GM12892 (cell line): ENCODE measurements at regions not wholly inside any gene's neighbourhood (a gene's known extent, or its start where the extent isn't known, plus 50 kb on each side); places are given as distances from the start of the nearest gene placed in this dataset.

Experiments used
- POLR2A ChIP-seq: IDR thresholded peaks from 2 replicates; pipeline ENCODE4 v1.6.1; 2011; ENCODE audit warnings: low read depth, low read length, control low read depth
- TAF1 ChIP-seq: IDR thresholded peaks from 2 replicates; pipeline ENCODE4 v1.6.1; 2011; ENCODE audit warnings: low read depth, mild to moderate bottlenecking, control low read depth, low read length, borderline replicate concordance

DNA sequence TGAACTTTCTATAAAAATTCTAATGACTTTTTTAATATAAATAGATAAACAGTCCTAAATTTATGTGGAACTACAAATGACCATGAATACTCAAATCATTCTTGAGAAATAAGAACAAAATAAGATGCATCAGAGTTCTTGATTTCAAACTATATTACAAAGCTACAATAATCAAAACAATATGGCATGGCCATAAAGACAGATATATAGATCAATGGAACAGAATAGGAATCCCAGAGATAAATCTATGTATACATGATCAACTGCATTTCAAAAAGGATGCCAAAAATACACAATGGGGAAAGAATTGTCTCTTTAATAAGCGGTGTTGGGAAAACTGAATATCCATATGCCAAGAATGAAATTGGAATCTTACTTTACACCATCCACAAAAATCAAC is 98.4 kb upstream of the IL15 start:
- TF ChIP-seq TAF1 = no peak
- no peak for TF ChIP-seq POLR2A
